WERI-Rb-1 (cell line): ENCODE measurements at regions not wholly inside any gene's neighbourhood (a gene's known extent, or its start where the extent isn't known, plus 50 kb on each side); places are given as distances from the start of the nearest gene placed in this dataset.

Source experiments
- DNase-seq: peaks from one replicate; pipeline ENCODE4 v3.0.0-alpha.2; 2020
- H3K27ac ChIP-seq: fragments of 250-450 bp; sonication (Bioruptor Pico); 2 replicates; pipeline ENCODE4 v1.5.1; 2020; ENCODE audit warnings: mild to moderate bottlenecking, moderate library complexity
- H3K27me3 ChIP-seq: fragments of 250-450 bp; sonication (Bioruptor Pico); 2 replicates; pipeline ENCODE4 v1.5.1; 2021; ENCODE audit warnings: mild to moderate bottlenecking, low read depth, moderate library complexity; ENCODE audit not compliant: insufficient read depth, severe bottlenecking
- H3K36me3 ChIP-seq: fragments of 250-450 bp; sonication (Bioruptor Pico); 2 replicates; pipeline ENCODE4 v1.5.1; 2020; ENCODE audit warnings: mild to moderate bottlenecking, moderate library complexity
- H3K4me3 ChIP-seq: 2 replicates; pipeline ENCODE4 v1.5.1; 2011; ENCODE audit warnings: low read depth, mild to moderate bottlenecking, control low read depth, low read length
- H3K9me3 ChIP-seq: fragments of 250-450 bp; sonication (Bioruptor Pico); 2 replicates; pipeline ENCODE4 v1.5.1; 2021; ENCODE audit warnings: mild to moderate bottlenecking, moderate library complexity; ENCODE audit not compliant: severe bottlenecking
- CTCF ChIP-seq: IDR thresholded peaks from 2 replicates; pipeline ENCODE4 v1.5.1; 2011; ENCODE audit warnings: low read depth, mild to moderate bottlenecking, control low read depth, inconsistent platforms, low read length

GRCh38 chr6:18602931-18603330 is 215.8 kb downstream of the RNF144B start:
- no peak for DNase-seq
- no peak overlapping the region for H3K4me3 ChIP-seq
- no peaks in the 10 kb centered on the region for H3K36me3 ChIP-seq
- no peaks in the 10 kb centered on the region for H3K9me3 ChIP-seq
- no peaks in the 10 kb centered on the region for H3K27me3 ChIP-seq
- no peak for TF ChIP-seq CTCF
- H3K27ac ChIP-seq: no peak overlapping the region

GRCh38 chr6:18603361-18603760 is 216.2 kb downstream of the RNF144B start:
- Histone ChIP-seq H3K9me3 (no peaks in the 10 kb centered on the region), H3K27me3 (no peaks in the 10 kb centered on the region), H3K27ac (no peak overlapping the region), H3K4me3 (no peak overlapping the region), H3K36me3 (no peaks in the 10 kb centered on the region)
- no peak for TF ChIP-seq CTCF
- no peak for DNase-seq

GRCh38 chr6:18605841-18606240 is 218.7 kb downstream of the RNF144B start:
- Histone ChIP-seq H3K27me3 (no peaks in the 10 kb centered on the region), H3K27ac (no peak overlapping the region), H3K4me3 (no peak overlapping the region), H3K36me3 (no peaks in the 10 kb centered on the region), H3K9me3 (no peaks in the 10 kb centered on the region)
- DNase-seq: no peak
- TF ChIP-seq CTCF: no peak

GRCh38 chr6:18609715-18610114 is 222.6 kb downstream of the RNF144B start:
- DNase-seq: no peak
- H3K27me3 ChIP-seq: no peaks in the 10 kb centered on the region

GRCh38 chr6:18613319-18613925 is 226.3 kb downstream of the RNF144B start:
- Histone ChIP-seq H3K27ac (no peak overlapping the region), H3K27me3 (no peaks in the 10 kb centered on the region), H3K9me3 (peaks cover 7% of the 10 kb centered on the region), H3K36me3 (no peaks in the 10 kb centered on the region), H3K4me3 (0 out of 2 replicates have a peak overlapping the region, but pooled peaks have one; percentile 5)
- no peak for TF ChIP-seq CTCF
- DNase-seq: peak; percentile 37

More at GRCh38 chr6:18609715-18610114, 222.6 kb downstream of the RNF144B start:
- Histone ChIP-seq H3K36me3 (no peaks in the 10 kb centered on the region), H3K27ac (no peak overlapping the region), H3K9me3 (no peaks in the 10 kb centered on the region), H3K4me3 (no peak overlapping the region)
- no peak for TF ChIP-seq CTCF

GRCh38 chr6:18629571-18629970 is 242.4 kb downstream of the RNF144B start:
- Histone ChIP-seq H3K27ac (no peak overlapping the region), H3K27me3 (no peaks in the 10 kb centered on the region), H3K9me3 (no peaks in the 10 kb centered on the region), H3K4me3 (no peak overlapping the region), H3K36me3 (no peaks in the 10 kb centered on the region)
- no peak for DNase-seq
- TF ChIP-seq CTCF: no peak
